ENCODE measurements at regions not wholly inside any gene's neighbourhood (a gene's known extent, or its start where the extent isn't known, plus 50 kb on each side); places are given as distances from the start of the nearest gene placed in this dataset.

- no peak for ATAC-seq (ENCODE audit: insufficient read depth, low FRiP score)
Measured at GRCh38 chr7:88458946-88459345, 152.3 kb upstream of the STEAP4 start.

GRCh38 chr7:88458279-88458678 lies 151.6 kb upstream of the STEAP4 start:
- no peak for ATAC-seq (ENCODE audit: insufficient read depth, low FRiP score)
- no peaks in the 10 kb centered on the region for H3K27me3 ChIP-seq (ENCODE audit: control insufficient read depth in 3 of 3, insufficient read depth in 3 of 3, low read length in 2 of 3)
- no peak for TF ChIP-seq CTCF (IDR thresholded peaks at IDR 0.05; ENCODE audit: control extremely low read depth, extremely low read depth)

More at GRCh38 chr7:88458946-88459345, 152.3 kb upstream of the STEAP4 start:
- no peak for TF ChIP-seq CTCF (IDR thresholded peaks at IDR 0.05; ENCODE audit: control extremely low read depth, extremely low read depth)
- H3K27me3 ChIP-seq (ENCODE audit: control insufficient read depth in 3 of 3, insufficient read depth in 3 of 3, low read length in 2 of 3), result no peaks in the 10 kb centered on the region
- H3K27ac ChIP-seq (ENCODE audit: low read depth in 1 of 2, low read length in 1 of 2), result no peak overlapping the region
- no peaks in the 10 kb centered on the region for H3K36me3 ChIP-seq (ENCODE audit: control insufficient read depth in 4 of 4, insufficient read depth in 4 of 4, low read length in 4 of 4)
- no peaks in the 10 kb centered on the region for H3K9me3 ChIP-seq (ENCODE audit: control insufficient read depth in 4 of 4, insufficient read depth in 3 of 4, low read length in 3 of 4)
- H3K9ac ChIP-seq (ENCODE audit: insufficient read depth in 1 of 2, low read length in 2 of 2), result no peak overlapping the region
- no peaks in the 10 kb centered on the region for H3K4me1 ChIP-seq (ENCODE audit: control insufficient read depth in 5 of 5, insufficient read depth in 5 of 5, low read length in 5 of 5)
- H3K4me3 ChIP-seq, result no peak overlapping the region
- no peak for DNase-seq

GRCh38 chr7:88457320-88457719 lies 150.6 kb upstream of the STEAP4 start:
- Histone ChIP-seq H3K9me3 (ENCODE audit: control insufficient read depth in 4 of 4, insufficient read depth in 3 of 4, low read length in 3 of 4) (no peaks in the 10 kb centered on the region), H3K27me3 (ENCODE audit: control insufficient read depth in 3 of 3, insufficient read depth in 3 of 3, low read length in 2 of 3) (no peaks in the 10 kb centered on the region), H3K36me3 (ENCODE audit: control insufficient read depth in 4 of 4, insufficient read depth in 4 of 4, low read length in 4 of 4) (no peaks in the 10 kb centered on the region), H3K4me3 (no peak overlapping the region), H3K27ac (ENCODE audit: low read depth in 1 of 2, low read length in 1 of 2) (no peak overlapping the region), H3K9ac (ENCODE audit: insufficient read depth in 1 of 2, low read length in 2 of 2) (no peak overlapping the region), H3K4me1 (ENCODE audit: control insufficient read depth in 5 of 5, insufficient read depth in 5 of 5, low read length in 5 of 5) (no peaks in the 10 kb centered on the region)
- TF ChIP-seq CTCF (IDR thresholded peaks at IDR 0.05; ENCODE audit: control extremely low read depth, extremely low read depth), result no peak
- ATAC-seq (ENCODE audit: insufficient read depth, low FRiP score) (no peak), DNase-seq (no peak)
- WGBS, 2 donors, result 85 to 88% methylated on average over 1 of the region's 1 CpG

More at GRCh38 chr7:88458279-88458678, 151.6 kb upstream of the STEAP4 start:
- Histone ChIP-seq H3K9ac (ENCODE audit: insufficient read depth in 1 of 2, low read length in 2 of 2) (no peak overlapping the region), H3K36me3 (ENCODE audit: control insufficient read depth in 4 of 4, insufficient read depth in 4 of 4, low read length in 4 of 4) (no peaks in the 10 kb centered on the region), H3K9me3 (ENCODE audit: control insufficient read depth in 4 of 4, insufficient read depth in 3 of 4, low read length in 3 of 4) (no peaks in the 10 kb centered on the region), H3K4me1 (ENCODE audit: control insufficient read depth in 5 of 5, insufficient read depth in 5 of 5, low read length in 5 of 5) (no peaks in the 10 kb centered on the region), H3K27ac (ENCODE audit: low read depth in 1 of 2, low read length in 1 of 2) (no peak overlapping the region), H3K4me3 (no peak overlapping the region)
- no peak for DNase-seq

- WGBS, 2 donors, result 0 to 43% methylated on average over 1 of the region's 1 CpG
- no peak for ATAC-seq (ENCODE audit: insufficient read depth, low FRiP score)
Measured at GRCh38 chr7:88456490-88456889, 149.8 kb upstream of the STEAP4 start.

More at GRCh38 chr7:88456490-88456889, 149.8 kb upstream of the STEAP4 start:
- Histone ChIP-seq H3K27me3 (ENCODE audit: control insufficient read depth in 3 of 3, insufficient read depth in 3 of 3, low read length in 2 of 3) (no peaks in the 10 kb centered on the region), H3K36me3 (ENCODE audit: control insufficient read depth in 4 of 4, insufficient read depth in 4 of 4, low read length in 4 of 4) (no peaks in the 10 kb centered on the region), H3K4me3 (no peak overlapping the region), H3K4me1 (ENCODE audit: control insufficient read depth in 5 of 5, insufficient read depth in 5 of 5, low read length in 5 of 5) (no peaks in the 10 kb centered on the region), H3K9ac (ENCODE audit: insufficient read depth in 1 of 2, low read length in 2 of 2) (no peak overlapping the region), H3K27ac (ENCODE audit: low read depth in 1 of 2, low read length in 1 of 2) (no peak overlapping the region), H3K9me3 (ENCODE audit: control insufficient read depth in 4 of 4, insufficient read depth in 3 of 4, low read length in 3 of 4) (no peaks in the 10 kb centered on the region)
- no peak for TF ChIP-seq CTCF (IDR thresholded peaks at IDR 0.05; ENCODE audit: control extremely low read depth, extremely low read depth)
- DNase-seq, result no peak

All from lung (tissue), 11 donors.